B cell (primary cell): ENCODE measurements at regions not wholly inside any gene's neighbourhood (a gene's known extent, or its start where the extent isn't known, plus 50 kb on each side); places are given as distances from the start of the nearest gene placed in this dataset.

Experiments
- EZH2 ChIP-seq: IDR thresholded peaks from 2 replicates; pipeline ENCODE4 v1.6.1; 2012; ENCODE audit warnings: borderline replicate concordance, low read depth, mild to moderate bottlenecking, moderate library complexity, low read length; ENCODE audit not compliant: insufficient read depth, poor library complexity, severe bottlenecking
- TF ChIP-seq, protein P1 (sequence below): fragments of 200-600 bp; IDR thresholded peaks from one replicate; pipeline ENCODE4 v1.8.0; 2022; ENCODE audit warnings: antibody characterized with exemption, mild to moderate bottlenecking

DNA sequence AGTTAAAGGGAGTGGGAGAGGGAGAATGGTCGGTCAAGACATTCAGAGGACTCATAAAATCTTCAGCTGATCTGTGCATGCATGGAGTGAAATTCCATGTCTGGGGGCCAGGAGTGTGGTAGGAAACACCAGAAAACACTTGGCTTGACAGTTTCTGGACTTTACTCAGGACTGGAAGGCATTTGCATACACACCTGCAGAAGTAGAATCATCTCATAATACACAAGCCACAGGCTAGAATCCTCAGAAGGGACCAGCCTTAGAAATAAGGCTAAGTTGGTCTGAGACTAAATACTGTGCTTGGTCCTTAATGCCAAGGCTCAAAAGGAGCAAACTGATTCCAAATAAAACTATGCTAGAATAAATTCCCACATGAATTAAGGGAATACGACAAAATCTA, 328.1 kb upstream of the KITLG start:
- TF ChIP-seq, protein P1, sequence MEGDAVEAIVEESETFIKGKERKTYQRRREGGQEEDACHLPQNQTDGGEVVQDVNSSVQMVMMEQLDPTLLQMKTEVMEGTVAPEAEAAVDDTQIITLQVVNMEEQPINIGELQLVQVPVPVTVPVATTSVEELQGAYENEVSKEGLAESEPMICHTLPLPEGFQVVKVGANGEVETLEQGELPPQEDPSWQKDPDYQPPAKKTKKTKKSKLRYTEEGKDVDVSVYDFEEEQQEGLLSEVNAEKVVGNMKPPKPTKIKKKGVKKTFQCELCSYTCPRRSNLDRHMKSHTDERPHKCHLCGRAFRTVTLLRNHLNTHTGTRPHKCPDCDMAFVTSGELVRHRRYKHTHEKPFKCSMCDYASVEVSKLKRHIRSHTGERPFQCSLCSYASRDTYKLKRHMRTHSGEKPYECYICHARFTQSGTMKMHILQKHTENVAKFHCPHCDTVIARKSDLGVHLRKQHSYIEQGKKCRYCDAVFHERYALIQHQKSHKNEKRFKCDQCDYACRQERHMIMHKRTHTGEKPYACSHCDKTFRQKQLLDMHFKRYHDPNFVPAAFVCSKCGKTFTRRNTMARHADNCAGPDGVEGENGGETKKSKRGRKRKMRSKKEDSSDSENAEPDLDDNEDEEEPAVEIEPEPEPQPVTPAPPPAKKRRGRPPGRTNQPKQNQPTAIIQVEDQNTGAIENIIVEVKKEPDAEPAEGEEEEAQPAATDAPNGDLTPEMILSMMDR, result no peak
- TF ChIP-seq EZH2, result no peak
